Chondrocyte (in vitro differentiated cells): ENCODE measurements at regions not wholly inside any gene's neighbourhood (a gene's known extent, or its start where the extent isn't known, plus 50 kb on each side); places are given as distances from the start of the nearest gene placed in this dataset.
"Not testable (repeated sequence)": the region's sequence is repeated elsewhere in the genome, so short reads cannot be mapped to it uniquely, and the experiment has no call there.

ENCODE experiments used
- DNase-seq: peaks from one replicate; pipeline ENCODE4 v3.0.0; 2021; ENCODE audit warnings: mixed read lengths, low spot score
- H3K27ac Mint-ChIP-seq: one replicate; pipeline ENCODE4 v1.8.0; 2021; ENCODE audit warnings: mild to moderate bottlenecking, moderate library complexity, mixed read lengths; ENCODE audit not compliant: unreplicated experiment
- H3K27me3 Mint-ChIP-seq: 2 replicates; pipeline ENCODE4 v1.8.0; 2021; ENCODE audit warnings: low read depth, mixed read lengths
- H3K36me3 Mint-ChIP-seq: 2 replicates; pipeline ENCODE4 v1.8.0; 2021; ENCODE audit warnings: low read depth, mixed read lengths
- H3K4me1 Mint-ChIP-seq: 2 replicates; pipeline ENCODE4 v1.8.0; 2021; ENCODE audit warnings: low read depth, mild to moderate bottlenecking, mixed read lengths
- H3K4me3 Mint-ChIP-seq: one replicate; pipeline ENCODE4 v1.8.0; 2021; ENCODE audit warnings: mild to moderate bottlenecking, moderate library complexity, mixed read lengths; ENCODE audit not compliant: unreplicated experiment
- H3K9me3 Mint-ChIP-seq: 2 replicates; pipeline ENCODE4 v1.8.0; 2021; ENCODE audit warnings: low read depth, mixed read lengths
- CTCF ChIP-seq: fragments of 200-600 bp; sonication (generic); IDR thresholded peaks from 2 replicates; pipeline ENCODE4 v1.5.0; 2021; ENCODE audit warnings: antibody characterized with exemption, mild to moderate bottlenecking, moderate library complexity

GRCh38 chr4:79576429-79576753 lies 168.4 kb upstream of the GK2 start:
- no peaks in the 10 kb centered on the region for H3K4me1 Mint-ChIP-seq
- no peak for DNase-seq

GRCh38 chr4:79575709-79576428 lies 167.8 kb upstream of the GK2 start:
- Mint-ChIP-seq H3K27me3 (peaks cover 25% of the 10 kb centered on the region), H3K9me3 (no peaks in the 10 kb centered on the region), H3K4me1 (no peaks in the 10 kb centered on the region), H3K36me3 (no peaks in the 10 kb centered on the region), H3K27ac (no peak overlapping the region), H3K4me3 (no peak overlapping the region)
- TF ChIP-seq CTCF = no peak
- DNase-seq = no peak

More at GRCh38 chr4:79576429-79576753, 168.4 kb upstream of the GK2 start:
- peak; percentile 75 for TF ChIP-seq CTCF
- Mint-ChIP-seq H3K36me3 (no peaks in the 10 kb centered on the region), H3K27ac (no peak overlapping the region), H3K27me3 (peaks cover 25% of the 10 kb centered on the region), H3K4me3 (no peak overlapping the region), H3K9me3 (no peaks in the 10 kb centered on the region)

- H3K9me3 Mint-ChIP-seq = no peaks in the 10 kb centered on the region
- no peak for DNase-seq
- TF ChIP-seq CTCF = no peak
- H3K27me3 Mint-ChIP-seq = peaks cover 25% of the 10 kb centered on the region
- H3K36me3 Mint-ChIP-seq = no peaks in the 10 kb centered on the region
- no peak overlapping the region for H3K27ac Mint-ChIP-seq
- no peaks in the 10 kb centered on the region for H3K4me1 Mint-ChIP-seq
- no peak overlapping the region for H3K4me3 Mint-ChIP-seq
Measured at GRCh38 chr4:79574741-79575451, 166.9 kb upstream of the GK2 start.

GRCh38 chr4:79563219-79563618 lies 155.2 kb upstream of the GK2 start:
- H3K4me1 Mint-ChIP-seq = no peaks in the 10 kb centered on the region
- no peak for TF ChIP-seq CTCF
- H3K27ac Mint-ChIP-seq = no peak overlapping the region

GRCh38 chr4:79561751-79562150 lies 153.7 kb upstream of the GK2 start:
- H3K27ac Mint-ChIP-seq = no peak overlapping the region

More at GRCh38 chr4:79563219-79563618, 155.2 kb upstream of the GK2 start:
- no peak for DNase-seq
- Mint-ChIP-seq H3K4me3 (no peak overlapping the region), H3K36me3 (no peaks in the 10 kb centered on the region), H3K27me3 (peaks cover 6% of the 10 kb centered on the region), H3K9me3 (no peaks in the 10 kb centered on the region)

GRCh38 chr4:79559398-79559797 lies 151.4 kb upstream of the GK2 start:
- H3K9me3 Mint-ChIP-seq, H3K4me3 Mint-ChIP-seq, H3K36me3 Mint-ChIP-seq, H3K27me3 Mint-ChIP-seq, H3K4me1 Mint-ChIP-seq, H3K27ac Mint-ChIP-seq, DNase-seq: not testable (repeated sequence)

More at GRCh38 chr4:79561751-79562150, 153.7 kb upstream of the GK2 start:
- no peaks in the 10 kb centered on the region for H3K4me1 Mint-ChIP-seq
- no peaks in the 10 kb centered on the region for H3K9me3 Mint-ChIP-seq
- no peaks in the 10 kb centered on the region for H3K36me3 Mint-ChIP-seq
- no peak overlapping the region for H3K4me3 Mint-ChIP-seq
- peaks cover 6% of the 10 kb centered on the region for H3K27me3 Mint-ChIP-seq
- DNase-seq = no peak
- TF ChIP-seq CTCF = no peak
